Peyer's patch (tissue), 4 donors: ENCODE measurements at regions not wholly inside any gene's neighbourhood (a gene's known extent, or its start where the extent isn't known, plus 50 kb on each side); places are given as distances from the start of the nearest gene placed in this dataset.

Experiments
- CTCF ChIP-seq, 6 experiments: fragments of 450-650 bp in 4 of 6; fragments of 200-600 bp in 2 of 6; sonication (generic) in 1 of 6; IDR thresholded peaks; one replicate each; pipeline ENCODE4 v1.5.1; 2017 to 2019; ENCODE audit warnings: antibody characterized with exemption in 6 of 6, mild to moderate bottlenecking in 3 of 6, moderate library complexity in 1 of 6
- POLR2A ChIP-seq, 2 donors: fragments of 450-650 bp; IDR thresholded peaks; one replicate each; pipeline ENCODE4 v1.5.1; 2017; ENCODE audit warnings: antibody characterized with exemption in 2 of 2, mild to moderate bottlenecking in 2 of 2, moderate library complexity in 2 of 2

DNA sequence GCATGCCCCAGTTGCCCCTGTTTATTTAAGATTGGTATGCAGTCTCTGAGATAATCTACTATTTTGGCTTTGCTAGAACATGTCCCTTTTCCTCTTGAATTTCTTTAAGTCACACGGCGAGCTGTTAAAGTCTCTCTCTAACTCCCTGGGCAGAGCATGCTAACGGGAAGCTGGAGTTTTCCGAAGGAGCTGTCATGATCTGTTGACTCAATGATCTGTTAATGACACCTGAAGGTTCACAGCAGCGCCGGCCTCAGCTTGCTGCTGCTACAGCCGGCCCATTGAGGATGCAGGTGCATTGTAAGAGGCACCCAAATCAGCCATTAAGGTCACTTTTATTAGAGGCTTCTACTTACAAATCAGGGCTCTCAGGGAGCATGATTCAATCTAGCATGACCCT, 1203.4 kb downstream of the MAT2B start:
- TF ChIP-seq CTCF (IDR thresholded peaks at IDR 0.05) (no peak), POLR2A (IDR thresholded peaks at IDR 0.05) (no peak)
